Activated CD8-positive, alpha-beta memory T cell treated with anti-CD3 and anti-CD28 coated beads, Interleukin-2, amount 50 U/mL, for 48 hours (primary cell): ENCODE measurements at regions not wholly inside any gene's neighbourhood (a gene's known extent, or its start where the extent isn't known, plus 50 kb on each side); places are given as distances from the start of the nearest gene placed in this dataset.

Experiments
- DNase-seq: peaks from one replicate; pipeline ENCODE4 v3.0.0-alpha.2; 2020

DNA sequence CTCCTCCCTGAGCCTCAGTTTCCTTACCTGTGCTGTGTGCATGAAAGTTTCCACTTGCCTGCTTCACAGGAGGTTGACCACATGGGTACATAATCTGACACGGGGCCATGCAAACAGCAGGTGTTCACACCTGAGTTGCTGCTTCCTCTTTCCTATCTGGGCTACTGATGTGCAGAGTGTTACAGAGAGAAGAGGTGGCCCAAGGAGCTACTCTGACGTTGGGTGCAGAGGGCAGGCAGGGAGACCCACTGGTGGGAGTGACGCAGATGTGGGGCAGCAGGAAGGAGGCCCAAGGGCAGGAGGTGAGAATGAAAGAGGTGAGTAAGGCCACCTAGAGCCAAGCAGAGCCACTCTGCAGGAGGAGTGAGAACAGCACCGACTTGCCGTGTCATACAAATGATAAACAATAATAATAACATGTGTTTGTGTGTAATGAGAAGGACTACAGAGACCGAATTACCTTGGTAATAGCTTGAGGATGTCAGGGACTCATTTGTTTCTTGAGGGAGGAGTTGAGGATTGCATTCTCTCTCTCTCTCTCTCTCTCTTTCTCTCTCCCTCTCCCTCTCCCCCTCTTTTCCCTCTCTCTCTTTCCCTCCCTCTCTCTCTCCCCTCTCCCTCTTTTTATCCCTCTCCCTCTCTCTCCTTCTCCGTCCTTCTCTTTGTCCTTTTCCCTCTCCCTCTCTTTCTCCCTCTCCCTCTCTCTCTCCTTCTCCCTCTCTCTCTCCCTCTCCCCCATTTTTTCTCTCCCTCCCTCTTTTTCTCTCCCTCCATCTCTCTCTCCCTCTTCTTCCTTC, 87.4 kb upstream of the IGSF21 start:
- DNase-seq: no peak

DNA sequence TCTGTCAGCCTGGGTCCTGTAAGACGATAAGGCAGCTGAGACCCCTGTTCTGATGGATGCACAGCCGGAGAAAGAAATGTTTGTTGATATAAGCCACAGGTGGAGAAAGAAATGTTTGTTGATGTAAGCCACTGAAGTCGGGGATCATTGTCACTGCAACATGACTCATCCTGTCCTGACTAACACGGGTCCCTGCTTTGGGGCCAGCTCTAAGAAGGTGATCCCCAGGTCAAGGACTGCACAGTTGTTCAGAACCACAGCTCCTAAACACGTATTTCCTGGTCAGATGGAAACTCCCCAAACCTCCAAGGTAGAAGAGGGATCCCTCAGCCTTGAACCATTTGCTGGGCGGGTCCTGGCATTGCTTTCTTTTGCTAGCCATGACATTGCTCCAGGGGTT, 86.4 kb upstream of the IGSF21 start:
- DNase-seq: no peak

DNA sequence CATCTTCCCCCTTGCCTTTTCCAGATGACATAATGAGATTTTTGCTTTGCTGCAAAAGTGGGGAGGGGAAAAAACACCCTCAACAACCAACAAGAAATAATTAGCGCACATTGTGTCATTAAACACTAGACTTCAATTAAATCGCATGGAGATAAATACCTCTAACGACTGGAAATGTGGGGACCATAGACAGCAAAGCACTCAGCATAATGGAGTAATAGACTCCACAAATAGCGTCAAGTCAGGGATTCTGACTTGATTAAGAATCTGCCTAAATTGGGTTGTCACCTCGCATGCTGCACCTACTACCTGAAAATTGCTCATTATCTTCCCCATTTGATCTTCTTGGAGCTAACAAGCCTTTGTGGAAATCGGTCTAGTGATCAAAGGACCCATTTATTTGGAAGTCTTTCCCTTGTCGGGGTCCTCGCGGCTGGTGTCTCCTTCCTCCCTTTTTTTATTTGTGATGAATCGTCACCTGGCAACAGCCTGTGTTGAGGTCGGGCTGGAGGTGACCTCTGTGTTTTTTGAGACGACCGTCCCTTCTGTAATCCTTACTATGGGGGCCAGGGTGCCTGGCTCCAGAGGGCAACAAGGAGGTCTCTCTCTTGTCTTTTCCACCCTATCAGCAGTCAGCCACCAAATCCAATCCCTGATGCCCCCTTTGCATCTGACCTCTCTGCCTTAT, 75.3 kb upstream of the IGSF21 start:
- no peak for DNase-seq

- DNase-seq: no peak
Measured at GRCh38 chr1:18035145-18035544, 72.5 kb upstream of the IGSF21 start.

- no peak for DNase-seq
Measured at GRCh38 chr1:18037651-18038050, 69.9 kb upstream of the IGSF21 start.

GRCh38 chr1:18038051-18038450, 69.5 kb upstream of the IGSF21 start:
- no peak for DNase-seq

- DNase-seq: no peak
Measured at GRCh38 chr1:18039102-18039501, 68.5 kb upstream of the IGSF21 start.

- DNase-seq: no peak
Measured at GRCh38 chr1:18041102-18041501, 66.5 kb upstream of the IGSF21 start.

DNA sequence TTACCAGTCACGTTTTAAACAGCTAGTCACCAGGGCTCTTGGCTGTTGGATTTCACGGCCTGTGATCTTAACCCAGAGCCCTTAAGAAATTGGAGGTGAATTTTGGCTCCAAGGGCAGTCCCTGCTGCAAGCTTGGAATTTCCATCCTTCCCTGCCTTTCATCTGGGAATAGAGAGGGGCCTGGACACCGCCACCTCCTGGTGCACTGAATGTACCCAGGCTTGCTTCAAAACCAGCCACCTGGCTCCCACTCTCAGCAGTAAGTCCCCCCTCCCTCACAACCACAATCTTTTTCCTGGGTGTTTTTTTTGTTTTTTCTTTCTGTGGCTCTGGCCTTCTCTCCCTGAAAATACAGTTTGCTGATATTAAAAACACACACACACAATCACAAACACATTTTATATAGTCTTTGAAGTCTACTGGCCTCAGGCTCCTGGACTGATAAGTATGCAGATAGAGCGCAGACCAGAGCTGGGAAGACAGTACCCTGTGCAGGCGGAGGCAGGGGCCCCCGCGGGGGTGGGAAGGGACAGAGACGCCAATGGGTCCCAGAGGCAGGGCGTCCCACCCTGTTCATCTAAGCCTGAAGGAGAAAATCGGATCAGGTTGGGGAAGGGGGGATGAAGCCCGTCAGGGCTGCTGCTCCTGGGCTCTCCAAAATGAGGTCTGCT, 65.8 kb upstream of the IGSF21 start:
- no peak for DNase-seq

- no peak for DNase-seq
Measured at GRCh38 chr1:18043871-18044270, 63.7 kb upstream of the IGSF21 start.

DNA sequence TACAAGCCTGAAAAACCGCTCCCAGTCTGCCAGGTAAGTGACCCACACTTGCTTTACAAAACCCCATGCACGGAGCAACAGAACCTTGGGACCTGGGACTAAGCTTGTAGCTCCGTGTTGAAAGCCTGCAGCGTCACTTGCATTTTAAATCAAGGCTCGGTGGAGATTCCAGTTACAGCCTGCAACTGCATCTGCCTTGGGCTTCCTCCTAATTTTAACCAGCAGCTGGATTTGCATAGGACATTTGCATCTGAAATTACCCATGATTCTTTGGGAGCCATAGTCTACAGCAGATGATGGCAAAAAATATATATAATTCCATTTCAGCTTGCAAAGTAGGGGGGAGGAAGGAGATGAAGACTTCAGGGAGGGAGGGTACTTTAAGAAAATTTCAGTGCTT, 62.4 kb upstream of the IGSF21 start:
- DNase-seq: no peak

- DNase-seq: no peak
Measured at GRCh38 chr1:18045621-18046020, 62.0 kb upstream of the IGSF21 start.

- DNase-seq: no peak
Measured at GRCh38 chr1:18047122-18047521, 60.5 kb upstream of the IGSF21 start.

DNA sequence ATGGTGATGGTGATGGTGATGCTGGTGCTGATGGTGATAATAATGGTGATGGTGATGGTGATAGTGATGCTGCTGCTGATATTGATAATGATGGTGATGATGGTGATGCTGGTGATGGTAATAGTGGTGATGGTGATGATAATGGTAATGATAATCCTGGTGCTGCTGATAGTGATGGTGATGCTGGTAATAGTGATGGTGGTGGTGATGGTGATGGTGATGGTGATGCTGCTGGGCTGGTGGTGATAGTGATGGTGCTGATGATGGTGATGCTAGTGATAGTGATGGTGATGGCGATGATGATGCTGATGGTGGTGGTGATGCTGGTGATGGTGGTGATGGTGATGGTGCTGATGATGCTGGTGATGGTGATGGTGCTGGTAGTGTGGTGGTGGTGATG, 58.4 kb upstream of the IGSF21 start:
- no peak for DNase-seq

DNA sequence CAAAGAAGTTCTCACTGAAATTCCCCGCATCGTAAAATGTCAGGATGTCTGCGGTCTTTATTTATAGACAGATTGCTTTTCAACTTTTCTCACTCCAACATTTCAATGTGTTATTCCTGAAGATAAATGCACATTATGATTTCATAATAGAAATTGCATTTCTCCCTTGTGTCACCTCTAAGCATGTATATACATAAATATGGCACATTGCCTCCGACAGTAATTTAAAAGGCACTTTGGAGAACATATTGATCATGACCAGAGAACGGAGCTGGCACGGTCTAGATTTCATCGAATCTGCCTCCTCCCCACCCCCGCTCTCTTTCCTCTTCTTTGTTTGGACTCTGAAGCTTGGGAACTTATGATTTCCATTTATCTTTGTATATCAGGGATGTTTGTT, 54.9 kb upstream of the IGSF21 start:
- DNase-seq: no peak

DNA sequence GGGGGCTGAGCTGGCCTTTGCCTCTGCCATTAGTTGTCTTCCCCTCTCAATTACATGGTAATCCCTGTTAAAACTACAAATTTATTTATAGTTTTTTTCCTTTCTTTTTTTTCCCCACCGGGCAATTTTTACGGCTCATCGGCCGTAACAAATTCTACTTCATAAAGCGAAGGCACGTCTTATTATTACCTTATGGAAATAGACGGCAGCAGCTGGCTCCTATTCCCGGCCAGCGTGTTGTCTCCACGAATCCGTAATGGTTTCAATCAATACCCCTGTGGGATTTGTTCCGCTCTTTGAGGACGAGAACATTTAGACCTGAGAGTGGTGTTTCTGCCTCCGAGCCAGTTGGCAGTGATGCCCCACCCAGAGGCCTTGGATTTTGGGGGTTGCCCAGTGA, 52.4 kb upstream of the IGSF21 start:
- DNase-seq: no peak

DNA sequence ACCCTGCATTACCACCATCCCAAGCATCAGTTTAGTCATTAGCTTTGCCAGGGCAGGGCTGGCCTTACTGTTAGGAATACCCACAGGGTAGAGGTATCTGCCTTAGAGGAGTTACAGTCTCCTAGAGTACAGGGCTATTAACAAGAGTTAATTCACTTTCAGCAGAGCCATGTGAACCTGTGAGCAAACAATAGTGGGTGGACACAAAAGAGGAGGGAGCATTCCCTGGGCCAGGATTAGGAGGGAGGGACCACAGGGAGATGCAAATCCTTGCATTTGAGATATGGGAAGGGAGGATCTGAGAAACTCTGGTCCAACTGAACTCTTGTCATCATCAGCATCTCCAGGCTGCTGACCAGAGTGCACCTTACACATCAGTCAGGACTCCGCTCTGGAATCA, 51.1 kb upstream of the IGSF21 start:
- DNase-seq: no peak

- no peak for DNase-seq
Measured at GRCh38 chr1:18057623-18058022, 50.0 kb upstream of the IGSF21 start.
